ENCODE measurements at regions not wholly inside any gene's neighbourhood (a gene's known extent, or its start where the extent isn't known, plus 50 kb on each side); places are given as distances from the start of the nearest gene placed in this dataset.

- ATAC-seq (ENCODE audit: low FRiP score) = no peak
- TF ChIP-seq, protein P1, sequence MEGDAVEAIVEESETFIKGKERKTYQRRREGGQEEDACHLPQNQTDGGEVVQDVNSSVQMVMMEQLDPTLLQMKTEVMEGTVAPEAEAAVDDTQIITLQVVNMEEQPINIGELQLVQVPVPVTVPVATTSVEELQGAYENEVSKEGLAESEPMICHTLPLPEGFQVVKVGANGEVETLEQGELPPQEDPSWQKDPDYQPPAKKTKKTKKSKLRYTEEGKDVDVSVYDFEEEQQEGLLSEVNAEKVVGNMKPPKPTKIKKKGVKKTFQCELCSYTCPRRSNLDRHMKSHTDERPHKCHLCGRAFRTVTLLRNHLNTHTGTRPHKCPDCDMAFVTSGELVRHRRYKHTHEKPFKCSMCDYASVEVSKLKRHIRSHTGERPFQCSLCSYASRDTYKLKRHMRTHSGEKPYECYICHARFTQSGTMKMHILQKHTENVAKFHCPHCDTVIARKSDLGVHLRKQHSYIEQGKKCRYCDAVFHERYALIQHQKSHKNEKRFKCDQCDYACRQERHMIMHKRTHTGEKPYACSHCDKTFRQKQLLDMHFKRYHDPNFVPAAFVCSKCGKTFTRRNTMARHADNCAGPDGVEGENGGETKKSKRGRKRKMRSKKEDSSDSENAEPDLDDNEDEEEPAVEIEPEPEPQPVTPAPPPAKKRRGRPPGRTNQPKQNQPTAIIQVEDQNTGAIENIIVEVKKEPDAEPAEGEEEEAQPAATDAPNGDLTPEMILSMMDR (IDR thresholded peaks at IDR 0.05) = no peak
- DNase-seq (ENCODE audit: low spot score) = no peak
These were observed 1044.8 kb downstream of the BCL11B start for GRCh38 chr14:98227000-98227726.

GRCh38 chr14:98227727-98228111 lies 1044.3 kb downstream of the BCL11B start:
- TF ChIP-seq, protein P1 (IDR thresholded peaks at IDR 0.05) = no peak
- ATAC-seq (ENCODE audit: low FRiP score) = no peak
- DNase-seq (ENCODE audit: low spot score) = no peak

GRCh38 chr14:98229656-98230366 lies 1042.2 kb downstream of the BCL11B start:
- ATAC-seq (ENCODE audit: low FRiP score) (no peak), DNase-seq (ENCODE audit: low spot score) (no peak)
- TF ChIP-seq, protein P1 (IDR thresholded peaks at IDR 0.05) = no peak

- TF ChIP-seq, protein P1 (IDR thresholded peaks at IDR 0.05) = no peak
- no peak for DNase-seq (ENCODE audit: low spot score)
These were observed 1041.6 kb downstream of the BCL11B start for GRCh38 chr14:98230411-98230810.

DNA sequence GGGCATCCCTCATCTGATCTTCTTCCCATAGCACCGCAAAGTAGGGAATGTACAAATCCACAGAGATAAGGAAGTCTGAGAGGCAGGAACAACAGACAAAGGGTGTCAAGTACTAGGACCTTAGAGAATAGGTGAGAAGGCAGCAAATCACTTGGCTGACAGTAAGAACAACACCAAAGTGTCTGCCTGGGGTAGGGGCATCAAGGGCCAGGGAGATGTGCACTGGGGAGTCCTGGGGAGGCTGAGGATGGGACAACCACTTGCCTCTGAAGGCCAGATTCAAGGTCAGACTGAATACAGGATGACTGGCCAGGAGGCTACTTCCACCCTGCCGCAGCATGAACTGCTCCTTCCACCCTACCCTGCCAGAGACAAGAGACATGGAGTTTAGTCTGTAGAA lies 1040.8 kb downstream of the BCL11B start:
- ATAC-seq (ENCODE audit: low FRiP score) = no peak
- DNase-seq (ENCODE audit: low spot score) = no peak
- TF ChIP-seq, protein P1 (IDR thresholded peaks at IDR 0.05) = no peak

More at GRCh38 chr14:98230411-98230810, 1041.6 kb downstream of the BCL11B start:
- ATAC-seq (ENCODE audit: low FRiP score) = no peak

DNA sequence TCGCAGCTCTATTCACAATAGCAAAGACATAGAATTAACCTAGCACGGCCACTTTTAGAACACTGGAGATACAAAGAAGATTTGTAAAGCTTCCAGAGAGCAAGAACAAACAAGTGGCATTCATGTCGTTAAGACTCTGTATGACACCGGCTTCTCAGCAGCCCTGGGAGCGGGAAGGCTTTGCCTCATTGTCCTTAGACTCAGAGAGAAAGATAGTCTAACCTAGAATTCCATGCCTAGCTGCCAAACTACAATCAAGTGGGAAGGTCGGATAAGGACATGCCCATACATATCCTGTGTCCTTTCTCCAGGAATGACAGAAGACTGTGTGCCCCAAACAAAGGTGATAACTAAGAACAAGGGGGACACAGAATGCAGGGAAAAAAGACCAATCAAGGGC lies 1038.3 kb downstream of the BCL11B start:
- TF ChIP-seq, protein P1 (IDR thresholded peaks at IDR 0.05) = no peak
- ATAC-seq (ENCODE audit: low FRiP score) (no peak), DNase-seq (ENCODE audit: low spot score) (no peak)

DNA sequence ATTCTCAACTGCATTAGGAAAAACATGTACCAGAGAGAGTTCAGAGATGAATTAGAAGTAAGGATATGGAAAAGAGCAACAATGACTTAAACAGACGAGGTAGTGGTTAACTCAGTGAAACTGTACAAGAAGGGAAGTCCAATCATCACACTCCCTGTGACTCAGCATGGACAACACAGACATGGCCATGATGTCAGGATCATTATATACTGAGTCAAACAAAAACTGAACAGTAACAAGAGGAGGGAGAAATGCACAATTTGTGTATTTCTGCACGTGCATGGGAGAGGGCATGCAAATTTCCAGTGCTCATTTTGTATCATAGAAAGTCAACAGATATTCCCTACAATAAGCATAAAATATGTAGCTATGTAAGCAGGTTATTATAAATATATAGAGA lies 1037.8 kb downstream of the BCL11B start:
- TF ChIP-seq, protein P1 (IDR thresholded peaks at IDR 0.05) = no peak
- DNase-seq (ENCODE audit: low spot score) (no peak), ATAC-seq (ENCODE audit: low FRiP score) (no peak)

Measured in omental fat pad (tissue), 3 donors.